SK-N-SH (cell line): ENCODE measurements at regions not wholly inside any gene's neighbourhood (a gene's known extent, or its start where the extent isn't known, plus 50 kb on each side); places are given as distances from the start of the nearest gene placed in this dataset.

Experiments
- CTCF ChIA-PET: fragments of 300-600, 350-600 bp; formaldehyde crosslinking; extraction: SDS; loops from one replicate; lab custom pipeline; 2021; lab: Yijun Ruan, JAX
- POLR2A ChIA-PET: fragments of 350-600 bp; sonication (Branson Sonifier 250); formaldehyde crosslinking; extraction: SDS; loops from one replicate; lab custom pipeline; 2020; ENCODE audit warnings: antibody characterized with exemption, inconsistent platforms; lab: Yijun Ruan, JAX
- DNase-seq: peaks from one replicate; pipeline ENCODE4 v3.0.0; 2012
- H2AFZ ChIP-seq: fragments of 200-600 bp; sonication (generic); 2 replicates; pipeline ENCODE4 v1.8.1; 2016; ENCODE audit warnings: antibody characterized with exemption, mild to moderate bottlenecking, low read depth
- H3F3A ChIP-seq: fragments of 200-600 bp; sonication (generic); replicated peaks from 2 replicates; pipeline ENCODE3; 2016; ENCODE audit warnings: antibody characterized with exemption, mild to moderate bottlenecking; ENCODE audit not compliant: insufficient read depth
- H3K27ac ChIP-seq, 2 experiments: fragments of 200-500 bp in 1 of 2; fragments of 200-600 bp in 1 of 2; sonication (Bioruptor generic) in 1 of 2; sonication (generic), shearing (Covaris generic) in 1 of 2; 2 replicates each; pipeline versions ENCODE4 v1.5.1 to v1.6.1; 2014 to 2016; ENCODE audit warnings: low read depth in 2 of 2, inconsistent platforms in 1 of 2, low read length in 1 of 2, mild to moderate bottlenecking in 1 of 2, mixed read lengths in 1 of 2
- H3K27me3 ChIP-seq: fragments of 200-600 bp; sonication (generic), shearing (Covaris generic); 2 replicates; pipeline ENCODE4 v1.6.1; 2016; ENCODE audit warnings: mixed run types; ENCODE audit not compliant: insufficient read depth
- H3K36me3 ChIP-seq, 2 experiments: fragments of 200-500 bp in 1 of 2; fragments of 200-600 bp in 1 of 2; sonication (Bioruptor generic) in 1 of 2; sonication (generic) in 1 of 2; replicated peaks in 1 of 2; 2 replicates each; pipeline versions ENCODE3 to v1.5.1; 2014 to 2016; ENCODE audit warnings: low read length in 1 of 2, mild to moderate bottlenecking in 1 of 2; ENCODE audit not compliant: insufficient read depth in 2 of 2, control insufficient read depth in 1 of 2
- H3K4me1 ChIP-seq, 2 experiments: fragments of 200-500 bp in 1 of 2; fragments of 200-600 bp in 1 of 2; sonication (Bioruptor generic) in 1 of 2; sonication (generic), shearing (Covaris generic) in 1 of 2; 2 replicates each; pipeline versions ENCODE4 v1.5.1 to v1.6.1; 2014 to 2016; ENCODE audit warnings: low read depth in 1 of 2, low read length in 1 of 2, mixed run types in 1 of 2; ENCODE audit not compliant: insufficient read depth in 2 of 2, control insufficient read depth in 1 of 2
- H3K4me2 ChIP-seq: fragments of 200-600 bp; sonication (generic), shearing (Covaris generic); 2 replicates; pipeline ENCODE4 v1.6.1; 2017; ENCODE audit warnings: mixed run types
- H3K4me3 ChIP-seq, 2 experiments: fragments of 200-500 bp in 1 of 2; fragments of 200-600 bp in 1 of 2; sonication (Bioruptor generic) in 1 of 2; sonication (generic), shearing (Covaris generic) in 1 of 2; 2 replicates each; pipeline versions ENCODE4 v1.5.1 to v1.8.1; 2014 to 2016; ENCODE audit warnings: low read depth in 2 of 2, inconsistent platforms in 1 of 2, low read length in 1 of 2, mild to moderate bottlenecking in 1 of 2, mixed read lengths in 1 of 2, moderate library complexity in 1 of 2
- H3K79me2 ChIP-seq: fragments of 200-600 bp; sonication (generic); 2 replicates; pipeline ENCODE4 v1.8.1; 2017; ENCODE audit warnings: mild to moderate bottlenecking; ENCODE audit not compliant: insufficient read depth
- H3K9ac ChIP-seq: fragments of 200-600 bp; sonication (generic); 2 replicates; pipeline ENCODE4 v1.6.1; 2017; ENCODE audit warnings: mixed run types
- H3K9me2 ChIP-seq: fragments of 200-600 bp; sonication (generic); 2 replicates; pipeline ENCODE4 v1.6.1; 2017; ENCODE audit warnings: mixed run types
- H3K9me3 ChIP-seq: fragments of 200-600 bp; sonication (generic); 2 replicates; pipeline ENCODE4 v1.6.1; 2017; ENCODE audit warnings: mixed run types, mild to moderate bottlenecking, moderate library complexity
- H4K20me1 ChIP-seq: fragments of 200-600 bp; sonication (generic); 2 replicates; pipeline ENCODE4 v1.6.1; 2017; ENCODE audit warnings: mild to moderate bottlenecking, mixed run types; ENCODE audit not compliant: insufficient read depth
- ELF1 ChIP-seq: IDR thresholded peaks from 2 replicates; pipeline ENCODE4 v1.4.0; 2012
- EP300 ChIP-seq, 2 experiments: IDR thresholded peaks; 2 replicates each; pipeline versions ENCODE4 v1.4.0 to v1.6.1; 2012; ENCODE audit warnings: borderline replicate concordance in 1 of 2, low read depth in 1 of 2, low read length in 1 of 2
- EZH2phosphoT487 ChIP-seq: fragments of 200-600 bp; sonication (generic); IDR thresholded peaks from 2 replicates; pipeline ENCODE4 v1.6.1; 2017; ENCODE audit warnings: low read depth, mixed run types, mild to moderate bottlenecking, antibody characterized with exemption, moderate library complexity, borderline replicate concordance
- FOXM1 ChIP-seq: IDR thresholded peaks from 2 replicates; pipeline ENCODE4 v1.4.0; 2012; ENCODE audit warnings: low read depth, mild to moderate bottlenecking
- MEF2A ChIP-seq: IDR thresholded peaks from 2 replicates; pipeline ENCODE4 v1.4.0; 2012; ENCODE audit warnings: low read depth, borderline replicate concordance
- NRF1 ChIP-seq: IDR thresholded peaks from 2 replicates; pipeline ENCODE4 v1.6.1; 2012; ENCODE audit warnings: low read depth, mild to moderate bottlenecking, low read length
- POLR2AphosphoS5 ChIP-seq: IDR thresholded peaks from 2 replicates; pipeline ENCODE4 v1.6.1; 2012; ENCODE audit warnings: low read depth, low read length
- RXRA ChIP-seq: IDR thresholded peaks from 2 replicates; pipeline ENCODE4 v1.4.0; 2012; ENCODE audit warnings: low read depth, mild to moderate bottlenecking, borderline replicate concordance
- SMC3 ChIP-seq: IDR thresholded peaks from 2 replicates; pipeline ENCODE4 v1.6.1; 2012; ENCODE audit warnings: low read depth, low read length, improper control_type of control experiment
- TAF1 ChIP-seq: IDR thresholded peaks from 2 replicates; pipeline ENCODE4 v1.6.1; 2012; ENCODE audit warnings: low read depth, mild to moderate bottlenecking, low read length, moderate library complexity, borderline replicate concordance
- TCF12 ChIP-seq: IDR thresholded peaks from 2 replicates; pipeline ENCODE4 v1.4.0; 2012
- TEAD4 ChIP-seq: IDR thresholded peaks from 2 replicates; pipeline ENCODE4 v1.4.0; 2012; ENCODE audit warnings: mild to moderate bottlenecking, borderline replicate concordance; ENCODE audit not compliant: insufficient read depth
- YY1 ChIP-seq: IDR thresholded peaks from 2 replicates; pipeline ENCODE4 v1.4.0; 2012; ENCODE audit warnings: low read depth, mild to moderate bottlenecking
- WGBS: methylation state at CpG from one replicate; pipeline ENCODE4 v1.1.6; 2017; ENCODE audit warnings: low lambda C conversion rate; 5-methylcytosine and 5-hydroxymethylcytosine counted together
- TF ChIP-seq, protein P1 (sequence below): fragments of 150-350 bp; IDR thresholded peaks from 2 replicates; pipeline ENCODE4 v1.6.1; 2016; ENCODE audit warnings: mild to moderate bottlenecking, low read depth, low read length
- TF ChIP-seq, protein P2 (sequence below): IDR thresholded peaks from 2 replicates; pipeline ENCODE4 v1.4.0; 2012; ENCODE audit warnings: low read depth, borderline replicate concordance
- TF ChIP-seq, protein P3 (sequence below): IDR thresholded peaks from 2 replicates; pipeline ENCODE4 v1.4.0; 2012; ENCODE audit warnings: low read depth, borderline replicate concordance
- TF ChIP-seq, protein P4 (sequence below): fragments of 150-350 bp; IDR thresholded peaks from 2 replicates; pipeline ENCODE4 v1.6.1; 2017; ENCODE audit warnings: antibody characterized with exemption, low read length, low read depth, borderline replicate concordance

DNA sequence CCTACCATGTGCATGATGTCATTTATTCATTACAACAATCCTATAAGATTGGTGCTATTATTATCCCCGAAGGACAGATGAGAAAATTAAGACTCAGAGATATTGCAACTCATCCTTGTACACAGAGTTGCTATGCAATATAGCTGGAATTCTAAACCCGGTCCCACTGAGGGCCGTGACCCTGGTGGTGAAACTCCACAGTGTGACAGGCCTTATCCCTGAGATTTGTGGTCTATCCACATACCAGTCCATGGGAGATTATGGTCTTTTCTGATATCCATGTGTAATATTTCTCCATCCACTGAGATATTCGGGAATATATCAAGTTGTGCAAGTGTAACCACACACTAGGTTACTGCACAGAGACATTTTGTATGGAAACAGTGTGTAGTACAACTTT lies 305.2 kb downstream of the TXNL1 start:
- Histone ChIP-seq H3K9ac (no peak overlapping the region), H3F3A (no peaks in the 10 kb centered on the region), H4K20me1 (no peaks in the 10 kb centered on the region), H3K9me2 (no peaks in the 10 kb centered on the region), H3K4me2 (no peak overlapping the region), H3K4me3 (no peak overlapping the region), H2AFZ (no peak overlapping the region), H3K36me3 (no peaks in the 10 kb centered on the region), H3K4me1 (no peaks in the 10 kb centered on the region), H3K27me3 (no peaks in the 10 kb centered on the region), H3K79me2 (no peaks in the 10 kb centered on the region), H3K9me3 (no peaks in the 10 kb centered on the region), H3K27ac (no peak overlapping the region)
- ChIA-PET CTCF (no interaction called here), POLR2A (no interaction called here)
- DNase-seq = no peak
- TF ChIP-seq, protein P1, sequence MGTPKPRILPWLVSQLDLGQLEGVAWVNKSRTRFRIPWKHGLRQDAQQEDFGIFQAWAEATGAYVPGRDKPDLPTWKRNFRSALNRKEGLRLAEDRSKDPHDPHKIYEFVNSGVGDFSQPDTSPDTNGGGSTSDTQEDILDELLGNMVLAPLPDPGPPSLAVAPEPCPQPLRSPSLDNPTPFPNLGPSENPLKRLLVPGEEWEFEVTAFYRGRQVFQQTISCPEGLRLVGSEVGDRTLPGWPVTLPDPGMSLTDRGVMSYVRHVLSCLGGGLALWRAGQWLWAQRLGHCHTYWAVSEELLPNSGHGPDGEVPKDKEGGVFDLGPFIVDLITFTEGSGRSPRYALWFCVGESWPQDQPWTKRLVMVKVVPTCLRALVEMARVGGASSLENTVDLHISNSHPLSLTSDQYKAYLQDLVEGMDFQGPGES = no peak
- TF ChIP-seq, protein P2, sequence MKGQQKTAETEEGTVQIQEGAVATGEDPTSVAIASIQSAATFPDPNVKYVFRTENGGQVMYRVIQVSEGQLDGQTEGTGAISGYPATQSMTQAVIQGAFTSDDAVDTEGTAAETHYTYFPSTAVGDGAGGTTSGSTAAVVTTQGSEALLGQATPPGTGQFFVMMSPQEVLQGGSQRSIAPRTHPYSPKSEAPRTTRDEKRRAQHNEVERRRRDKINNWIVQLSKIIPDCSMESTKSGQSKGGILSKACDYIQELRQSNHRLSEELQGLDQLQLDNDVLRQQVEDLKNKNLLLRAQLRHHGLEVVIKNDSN = no peak
- TF ChIP-seq EZH2phosphoT487 (no peak), TCF12 (no peak), YY1 (no peak), POLR2AphosphoS5 (no peak), FOXM1 (no peak), SMC3 (no peak), TAF1 (no peak), EP300 (IDR thresholded peaks at IDR 0.05; ENCODE audit: borderline replicate concordance in 1 of 2, low read depth in 1 of 2, low read length in 1 of 2) (no peak), NRF1 (no peak), TEAD4 (no peak), ELF1 (no peak), RXRA (no peak), MEF2A (no peak)
- TF ChIP-seq, protein P3, sequence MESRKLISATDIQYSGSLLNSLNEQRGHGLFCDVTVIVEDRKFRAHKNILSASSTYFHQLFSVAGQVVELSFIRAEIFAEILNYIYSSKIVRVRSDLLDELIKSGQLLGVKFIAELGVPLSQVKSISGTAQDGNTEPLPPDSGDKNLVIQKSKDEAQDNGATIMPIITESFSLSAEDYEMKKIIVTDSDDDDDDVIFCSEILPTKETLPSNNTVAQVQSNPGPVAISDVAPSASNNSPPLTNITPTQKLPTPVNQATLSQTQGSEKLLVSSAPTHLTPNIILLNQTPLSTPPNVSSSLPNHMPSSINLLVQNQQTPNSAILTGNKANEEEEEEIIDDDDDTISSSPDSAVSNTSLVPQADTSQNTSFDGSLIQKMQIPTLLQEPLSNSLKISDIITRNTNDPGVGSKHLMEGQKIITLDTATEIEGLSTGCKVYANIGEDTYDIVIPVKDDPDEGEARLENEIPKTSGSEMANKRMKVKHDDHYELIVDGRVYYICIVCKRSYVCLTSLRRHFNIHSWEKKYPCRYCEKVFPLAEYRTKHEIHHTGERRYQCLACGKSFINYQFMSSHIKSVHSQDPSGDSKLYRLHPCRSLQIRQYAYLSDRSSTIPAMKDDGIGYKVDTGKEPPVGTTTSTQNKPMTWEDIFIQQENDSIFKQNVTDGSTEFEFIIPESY = no peak
- TF ChIP-seq, protein P4, sequence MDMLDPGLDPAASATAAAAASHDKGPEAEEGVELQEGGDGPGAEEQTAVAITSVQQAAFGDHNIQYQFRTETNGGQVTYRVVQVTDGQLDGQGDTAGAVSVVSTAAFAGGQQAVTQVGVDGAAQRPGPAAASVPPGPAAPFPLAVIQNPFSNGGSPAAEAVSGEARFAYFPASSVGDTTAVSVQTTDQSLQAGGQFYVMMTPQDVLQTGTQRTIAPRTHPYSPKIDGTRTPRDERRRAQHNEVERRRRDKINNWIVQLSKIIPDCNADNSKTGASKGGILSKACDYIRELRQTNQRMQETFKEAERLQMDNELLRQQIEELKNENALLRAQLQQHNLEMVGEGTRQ = no peak
- WGBS = 64% methylated on average over 3 of the region's 4 CpGs
